ENCODE measurements at regions not wholly inside any gene's neighbourhood (a gene's known extent, or its start where the extent isn't known, plus 50 kb on each side); places are given as distances from the start of the nearest gene placed in this dataset.

- Histone ChIP-seq H3K36me3 (no peaks in the 10 kb centered on the region), H3K4me3 (no peak overlapping the region), H3K9me3 (peaks cover 6% of the 10 kb centered on the region), H3K27ac (no peak overlapping the region), H3K27me3 (no peaks in the 10 kb centered on the region), H3K4me1 (no peaks in the 10 kb centered on the region)
- no peak for ATAC-seq
- DNase-seq: no peak
- no peak for TF ChIP-seq CTCF (IDR thresholded peaks at IDR 0.05)
- intact Hi-C loops (cut with DNase I): no loop called here
Observed at GRCh38 chr14:38063711-38064320, 143.9 kb upstream of the SSTR1 start.

GRCh38 chr14:38065106-38065762, 142.5 kb upstream of the SSTR1 start:
- Histone ChIP-seq H3K4me1 (no peaks in the 10 kb centered on the region), H3K27ac (no peak overlapping the region), H3K4me3 (no peak overlapping the region), H3K9me3 (peaks cover 6% of the 10 kb centered on the region), H3K27me3 (no peaks in the 10 kb centered on the region), H3K36me3 (no peaks in the 10 kb centered on the region)
- DNase-seq: no peak
- TF ChIP-seq CTCF (IDR thresholded peaks at IDR 0.05): no peak
- peak; percentile 59 for ATAC-seq
- intact Hi-C loops (cut with DNase I): no loop called here

GRCh38 chr14:38070061-38070588, 137.6 kb upstream of the SSTR1 start:
- Histone ChIP-seq H3K4me1 (no peaks in the 10 kb centered on the region), H3K9me3 (no peaks in the 10 kb centered on the region), H3K27ac (no peak overlapping the region), H3K27me3 (no peaks in the 10 kb centered on the region), H3K4me3 (no peak overlapping the region), H3K36me3 (no peaks in the 10 kb centered on the region)
- intact Hi-C loops (cut with DNase I): no loop called here
- DNase-seq (no peak), ATAC-seq (no peak)
- no peak for TF ChIP-seq CTCF (IDR thresholded peaks at IDR 0.05)

- no peaks in the 10 kb centered on the region for H3K36me3 ChIP-seq
- TF ChIP-seq CTCF (IDR thresholded peaks at IDR 0.05): no peak
- intact Hi-C loops (cut with DNase I): no loop called here
- no peak overlapping the region for H3K4me3 ChIP-seq
- H3K4me1 ChIP-seq: peaks cover under 1% of the 10 kb centered on the region
- H3K27ac ChIP-seq: no peak overlapping the region
- no peak for ATAC-seq
- H3K9me3 ChIP-seq: no peaks in the 10 kb centered on the region
- no peak for DNase-seq
- no peaks in the 10 kb centered on the region for H3K27me3 ChIP-seq
Observed at GRCh38 chr14:38073641-38074040, 134.1 kb upstream of the SSTR1 start.

GRCh38 chr14:38074081-38074480, 133.6 kb upstream of the SSTR1 start:
- H3K27ac ChIP-seq: no peak overlapping the region
- no peak for ATAC-seq
- no peak for DNase-seq
- peaks cover 5% of the 10 kb centered on the region for H3K4me1 ChIP-seq
- no peaks in the 10 kb centered on the region for H3K36me3 ChIP-seq
- H3K4me3 ChIP-seq: no peak overlapping the region
- intact Hi-C loops (cut with DNase I): no loop called here
- no peaks in the 10 kb centered on the region for H3K9me3 ChIP-seq
- no peaks in the 10 kb centered on the region for H3K27me3 ChIP-seq
- TF ChIP-seq CTCF (IDR thresholded peaks at IDR 0.05): no peak

Data from upper lobe of right lung (tissue), 1 donor.